ENCODE measurements at regions not wholly inside any gene's neighbourhood (a gene's known extent, or its start where the extent isn't known, plus 50 kb on each side); places are given as distances from the start of the nearest gene placed in this dataset.

DNA sequence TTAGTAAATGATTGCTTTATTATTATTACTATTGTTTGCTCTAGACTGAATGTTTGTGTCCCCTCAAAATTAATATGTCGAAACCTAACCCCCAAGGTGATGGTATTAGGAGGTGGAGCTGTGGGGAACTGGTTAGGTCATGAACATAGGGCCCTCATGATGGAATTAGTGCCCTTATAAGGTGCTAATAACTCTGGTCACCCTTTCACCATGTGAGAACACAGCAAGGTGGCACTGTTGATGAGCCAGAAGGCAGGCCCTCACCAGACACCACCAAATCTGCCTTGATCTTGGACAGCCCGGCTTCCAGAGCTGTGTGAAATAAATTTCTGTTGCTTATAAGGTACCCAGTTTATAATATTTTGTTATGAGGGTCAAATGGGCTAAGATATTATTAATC lies 95.8 kb downstream of the BDNF start:
- no peak for DNase-seq

- DNase-seq: no peak
These were observed 96.8 kb downstream of the BDNF start for GRCh38 chr11:27603376-27603990.

DNA sequence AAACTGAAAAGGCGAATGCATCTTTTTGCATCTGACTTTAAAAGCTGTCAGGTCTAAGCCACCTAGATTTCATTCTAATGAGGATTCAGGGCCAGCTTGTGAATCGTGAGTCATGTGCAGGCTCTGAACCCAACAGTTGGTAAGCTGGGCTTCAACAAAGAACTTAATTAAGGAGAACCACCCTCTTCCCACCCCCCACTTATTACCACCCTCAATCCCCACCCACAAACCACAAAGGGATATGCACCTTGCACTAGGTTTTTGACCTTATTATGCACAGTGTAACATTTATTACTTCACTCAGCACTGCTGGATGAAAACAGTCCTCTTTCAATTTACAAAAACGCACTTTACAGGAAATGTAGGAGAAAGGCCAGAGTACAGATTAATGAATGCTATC lies 94.1 kb upstream of the LIN7C start:
- DNase-seq: no peak

DNA sequence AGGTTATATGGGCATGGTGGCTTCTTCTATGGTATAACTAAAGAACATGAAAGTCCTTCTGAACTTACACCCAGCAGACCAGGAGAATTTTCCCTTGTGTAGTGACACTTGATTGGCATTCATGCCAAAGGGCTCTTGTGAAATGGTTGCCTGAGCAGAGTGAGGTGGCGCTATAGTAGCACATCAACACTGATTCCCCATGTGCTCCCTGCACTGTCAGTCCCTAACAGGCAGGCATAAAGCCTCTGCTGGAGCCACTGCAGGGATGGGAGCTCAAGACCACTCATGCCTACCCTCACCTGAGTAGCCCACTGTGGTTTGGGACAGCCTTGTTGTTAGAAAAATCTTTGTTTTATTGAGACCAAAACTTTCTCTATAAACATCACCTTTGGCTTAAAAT lies 92.6 kb upstream of the LIN7C start:
- no peak for DNase-seq

DNA sequence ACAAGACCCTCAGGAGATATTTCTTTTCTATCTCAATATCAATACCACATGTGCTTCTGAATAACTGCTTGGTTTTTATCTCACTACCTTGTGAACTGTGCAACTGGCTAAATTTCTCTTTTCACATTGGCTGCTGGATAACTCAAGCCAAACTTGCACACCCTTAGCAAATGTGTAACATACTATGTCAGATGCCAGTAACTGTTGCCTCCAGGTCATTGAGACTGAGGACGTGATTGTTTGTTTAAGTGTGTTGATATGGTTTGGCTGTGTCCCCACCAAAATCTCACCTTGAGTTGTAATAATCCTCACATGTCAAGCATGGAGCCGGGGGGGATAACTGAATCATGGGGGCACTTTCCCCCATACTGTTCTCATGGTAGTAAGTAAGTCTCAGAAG lies 90.2 kb upstream of the LIN7C start:
- DNase-seq: no peak

DNA sequence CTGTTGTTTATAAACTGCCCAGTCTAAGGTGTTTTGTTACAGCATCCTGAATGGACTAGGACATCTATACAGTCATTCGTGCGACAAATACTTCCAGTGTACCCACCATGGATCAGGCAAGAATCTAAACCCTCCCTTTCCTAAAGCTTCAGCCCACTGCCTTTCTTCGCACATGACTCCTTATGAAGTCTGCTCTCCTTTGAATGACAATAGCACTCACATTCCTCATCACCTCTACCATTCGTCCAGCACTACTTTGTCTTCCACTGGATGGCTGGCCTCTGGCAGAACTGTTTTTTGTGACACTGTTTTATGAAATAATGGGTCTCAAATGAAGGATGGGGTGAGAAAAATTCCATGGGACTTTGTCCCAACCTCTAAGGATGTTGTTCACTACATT lies 89.8 kb upstream of the LIN7C start:
- DNase-seq: no peak

DNA sequence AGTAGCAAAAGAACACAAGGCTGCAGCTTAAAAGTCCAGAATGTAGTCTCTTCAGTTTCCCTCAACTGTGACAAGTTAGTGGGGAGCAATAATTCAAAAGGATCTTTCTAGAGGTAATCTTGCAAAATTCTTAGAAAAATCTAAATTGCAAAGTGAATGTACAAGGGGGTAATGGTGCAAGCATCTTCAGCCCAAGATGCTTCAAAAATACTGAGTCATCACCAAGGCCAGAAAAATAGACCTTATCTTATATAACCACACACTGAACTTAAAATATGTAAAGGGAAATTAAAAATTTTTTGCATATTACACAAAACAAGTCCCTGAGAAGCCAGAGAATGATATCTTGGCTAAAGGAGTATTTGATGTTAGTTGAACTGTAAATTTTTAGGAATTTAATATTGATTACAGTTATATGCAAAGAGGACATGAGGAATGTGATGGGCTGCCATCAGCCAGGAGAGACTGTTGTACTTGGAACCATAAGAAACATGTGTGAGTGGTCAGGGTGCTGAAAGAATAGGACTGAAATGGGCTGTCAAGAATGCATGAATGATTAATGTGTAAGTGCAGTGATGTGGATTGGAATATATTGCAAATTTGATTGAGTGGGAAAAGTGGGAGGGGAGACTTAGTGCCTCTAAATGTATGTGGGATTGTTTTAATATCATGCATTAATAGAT lies 85.7 kb upstream of the LIN7C start:
- DNase-seq: peak; percentile 22

DNA sequence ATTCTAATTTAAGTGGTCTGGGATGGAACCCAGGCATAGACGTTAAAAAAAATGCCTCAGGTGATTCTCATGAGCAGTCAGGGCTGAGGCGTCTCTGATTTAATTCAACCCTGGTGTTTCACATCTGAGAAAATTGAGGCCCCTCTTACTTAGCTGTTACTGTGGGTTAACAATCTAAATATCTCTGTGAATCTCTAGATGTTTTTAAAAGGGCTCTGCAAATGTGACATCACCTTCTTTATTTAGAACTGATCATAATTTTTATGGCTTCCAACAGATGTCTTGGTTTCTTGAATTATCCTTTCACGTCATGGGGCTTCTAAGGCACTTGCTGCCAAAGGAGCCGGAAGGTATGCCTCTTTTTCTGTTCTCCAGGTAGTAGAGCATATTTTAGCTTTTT lies 76.1 kb upstream of the LIN7C start:
- DNase-seq: no peak

DNA sequence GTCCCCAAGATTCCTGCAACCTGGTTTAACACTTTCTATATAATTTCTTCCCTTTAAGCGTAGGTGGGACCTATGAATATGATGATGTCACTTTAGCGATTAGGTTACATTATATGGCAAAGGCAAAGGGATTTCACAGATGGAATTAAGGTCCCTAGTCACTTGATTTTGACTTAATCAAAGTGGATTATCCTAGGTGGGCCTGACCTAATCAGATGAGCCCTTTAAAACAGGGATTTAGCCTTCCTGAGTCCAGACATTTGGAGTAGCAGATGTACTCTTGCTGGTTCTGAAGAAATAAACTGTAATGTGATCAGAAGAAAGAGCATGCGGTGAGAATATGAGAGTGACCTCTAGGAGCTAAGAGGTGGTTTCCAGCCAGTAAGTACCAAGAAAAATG lies 67.8 kb upstream of the LIN7C start:
- DNase-seq: no peak

DNA sequence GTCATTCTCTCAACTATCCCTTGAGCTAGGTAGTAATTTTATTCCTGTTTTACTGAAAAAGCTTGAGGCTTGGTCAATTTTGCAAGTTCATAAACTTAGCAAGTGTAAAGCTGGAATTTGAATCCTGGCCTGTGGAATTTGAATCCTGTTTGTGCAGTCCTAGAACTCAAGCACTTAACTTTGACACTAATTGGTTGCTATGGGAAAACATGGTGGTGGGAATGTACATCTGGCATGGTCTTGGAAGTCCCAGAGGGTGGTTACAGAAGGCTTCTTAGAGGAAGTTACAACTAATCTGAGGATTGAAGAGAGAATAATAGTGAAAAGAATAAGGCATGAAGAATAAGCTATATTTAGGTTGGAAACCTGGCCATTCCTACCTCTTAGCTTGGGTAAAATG lies 66.5 kb upstream of the LIN7C start:
- no peak for DNase-seq

- DNase-seq: peak; percentile 71
These were observed 64.7 kb upstream of the LIN7C start for GRCh38 chr11:27571154-27571810.

DNA sequence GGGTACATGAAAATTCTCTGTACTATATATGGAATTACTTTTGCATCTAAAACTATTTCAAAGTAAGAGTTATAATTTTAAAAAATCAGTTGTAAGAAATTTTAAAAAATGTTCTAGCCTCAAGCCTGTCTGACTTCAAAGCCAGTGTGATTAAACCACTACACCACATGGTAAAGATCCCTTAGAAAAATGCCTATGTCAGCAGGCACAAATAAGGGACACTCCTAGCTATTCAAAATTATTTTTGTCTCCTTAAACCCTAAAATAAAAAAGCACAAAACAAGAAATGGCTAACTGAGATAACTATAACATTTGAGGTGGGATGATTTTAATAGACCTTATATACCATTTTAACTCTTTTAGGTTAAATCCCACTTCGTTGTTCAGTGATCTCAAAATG lies 64.0 kb upstream of the LIN7C start:
- DNase-seq: no peak

GRCh38 chr11:27563641-27564040 lies 57.1 kb upstream of the LIN7C start:
- DNase-seq: no peak

GRCh38 chr11:27563201-27563600 lies 56.6 kb upstream of the LIN7C start:
- DNase-seq: peak; percentile 34

- DNase-seq: no peak
These were observed 51.8 kb upstream of the LIN7C start for GRCh38 chr11:27558401-27558800.

DNA sequence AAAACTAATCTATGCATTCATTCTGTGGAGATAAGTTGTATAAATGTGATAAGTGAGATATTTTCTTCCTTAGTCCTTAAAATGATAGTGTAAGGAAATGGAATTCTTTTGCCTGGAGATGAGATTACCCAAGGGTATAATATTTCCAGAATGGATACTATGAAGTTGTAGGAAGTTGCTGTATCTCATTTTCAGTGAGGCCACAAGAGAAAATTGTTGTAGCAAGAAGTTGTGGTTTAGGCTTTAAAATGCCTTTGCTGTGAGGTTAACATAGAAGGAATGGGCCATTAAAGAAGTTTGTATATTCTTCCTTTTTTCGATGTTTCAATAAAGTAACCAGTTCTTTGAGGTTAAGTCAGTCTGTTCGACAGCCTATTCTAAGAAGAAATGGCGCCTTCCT lies 50.7 kb upstream of the LIN7C start:
- peak; percentile 40 for DNase-seq
